Suprapubic skin (tissue), 3 donors: ENCODE measurements at regions not wholly inside any gene's neighbourhood (a gene's known extent, or its start where the extent isn't known, plus 50 kb on each side); places are given as distances from the start of the nearest gene placed in this dataset.

Source experiments
- CTCF ChIP-seq, 2 donors: fragments of 200-600 bp in 1 of 2; fragments of 450-650 bp in 1 of 2; sonication (generic) in 1 of 2; IDR thresholded peaks; one replicate each; pipeline ENCODE4 v1.5.1; 2016 to 2019; ENCODE audit warnings: antibody characterized with exemption in 2 of 2, mild to moderate bottlenecking in 1 of 2, moderate library complexity in 1 of 2
- EP300 ChIP-seq: sonication (generic); formaldehyde crosslinking; IDR thresholded peaks from one replicate; pipeline ENCODE4 v1.6.1; 2017; ENCODE audit warnings: antibody characterized with exemption

- TF ChIP-seq CTCF (IDR thresholded peaks at IDR 0.05): no peak
- TF ChIP-seq EP300: no peak
Observed at GRCh38 chr5:120158211-120158610, 305.9 kb upstream of the PRR16 start.
